ENCODE measurements at regions not wholly inside any gene's neighbourhood (a gene's known extent, or its start where the extent isn't known, plus 50 kb on each side); places are given as distances from the start of the nearest gene placed in this dataset.
A peak's percentile ranks its signal among the peaks of the same experiment; 100 is the strongest.
"Not testable (repeated sequence)": the region's sequence is repeated elsewhere in the genome, so short reads cannot be mapped to it uniquely, and the experiment has no call there.

DNA sequence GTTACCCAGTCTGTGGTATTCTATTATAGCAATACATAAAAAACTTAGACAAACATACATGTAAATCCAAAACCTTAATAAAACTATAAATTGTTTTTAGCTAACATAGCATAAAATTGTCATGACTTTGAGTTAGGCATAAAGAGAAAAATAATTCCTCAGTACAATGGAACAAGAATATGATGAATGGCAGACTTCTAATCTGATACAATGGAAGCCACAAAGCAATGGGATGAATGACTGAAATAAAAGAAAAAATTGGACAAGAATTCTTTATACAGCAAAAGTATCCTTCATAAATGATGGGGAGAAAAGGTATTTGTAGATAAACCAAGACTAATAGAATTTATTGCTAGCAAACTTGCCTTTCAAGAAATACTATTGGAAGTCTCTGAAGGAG lies 524.2 kb downstream of the GABRG2 start:
- DNase-seq (ENCODE audit: insufficient read length, low spot score) (no peak), FAIRE-seq (no peak)
- TF ChIP-seq, protein P1, sequence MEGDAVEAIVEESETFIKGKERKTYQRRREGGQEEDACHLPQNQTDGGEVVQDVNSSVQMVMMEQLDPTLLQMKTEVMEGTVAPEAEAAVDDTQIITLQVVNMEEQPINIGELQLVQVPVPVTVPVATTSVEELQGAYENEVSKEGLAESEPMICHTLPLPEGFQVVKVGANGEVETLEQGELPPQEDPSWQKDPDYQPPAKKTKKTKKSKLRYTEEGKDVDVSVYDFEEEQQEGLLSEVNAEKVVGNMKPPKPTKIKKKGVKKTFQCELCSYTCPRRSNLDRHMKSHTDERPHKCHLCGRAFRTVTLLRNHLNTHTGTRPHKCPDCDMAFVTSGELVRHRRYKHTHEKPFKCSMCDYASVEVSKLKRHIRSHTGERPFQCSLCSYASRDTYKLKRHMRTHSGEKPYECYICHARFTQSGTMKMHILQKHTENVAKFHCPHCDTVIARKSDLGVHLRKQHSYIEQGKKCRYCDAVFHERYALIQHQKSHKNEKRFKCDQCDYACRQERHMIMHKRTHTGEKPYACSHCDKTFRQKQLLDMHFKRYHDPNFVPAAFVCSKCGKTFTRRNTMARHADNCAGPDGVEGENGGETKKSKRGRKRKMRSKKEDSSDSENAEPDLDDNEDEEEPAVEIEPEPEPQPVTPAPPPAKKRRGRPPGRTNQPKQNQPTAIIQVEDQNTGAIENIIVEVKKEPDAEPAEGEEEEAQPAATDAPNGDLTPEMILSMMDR (IDR thresholded peaks at IDR 0.05; ENCODE audit: insufficient read depth, missing control alignments): no peak

DNA sequence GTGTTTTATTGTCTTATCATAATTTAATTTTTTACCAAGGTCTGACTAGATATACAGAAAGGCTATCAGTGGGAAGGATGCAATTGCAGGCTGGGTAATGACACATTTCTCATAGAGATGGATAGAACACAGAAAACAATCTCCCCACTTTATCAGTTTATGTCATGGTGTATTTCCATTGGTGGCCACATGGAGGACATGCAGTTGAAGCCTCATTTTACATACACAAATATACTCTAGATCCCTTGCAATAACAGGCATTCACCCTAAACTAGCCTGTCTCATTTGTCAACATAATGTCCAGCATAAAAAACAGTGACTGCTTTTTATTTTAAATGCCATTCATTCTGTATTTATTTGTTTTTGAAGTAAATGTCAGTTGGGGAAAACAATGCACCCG lies 526.3 kb downstream of the GABRG2 start:
- TF ChIP-seq, protein P1 (IDR thresholded peaks at IDR 0.05; ENCODE audit: insufficient read depth, missing control alignments): peak; percentile 33
- no peak for DNase-seq (ENCODE audit: insufficient read length, low spot score)
- FAIRE-seq: no peak

DNA sequence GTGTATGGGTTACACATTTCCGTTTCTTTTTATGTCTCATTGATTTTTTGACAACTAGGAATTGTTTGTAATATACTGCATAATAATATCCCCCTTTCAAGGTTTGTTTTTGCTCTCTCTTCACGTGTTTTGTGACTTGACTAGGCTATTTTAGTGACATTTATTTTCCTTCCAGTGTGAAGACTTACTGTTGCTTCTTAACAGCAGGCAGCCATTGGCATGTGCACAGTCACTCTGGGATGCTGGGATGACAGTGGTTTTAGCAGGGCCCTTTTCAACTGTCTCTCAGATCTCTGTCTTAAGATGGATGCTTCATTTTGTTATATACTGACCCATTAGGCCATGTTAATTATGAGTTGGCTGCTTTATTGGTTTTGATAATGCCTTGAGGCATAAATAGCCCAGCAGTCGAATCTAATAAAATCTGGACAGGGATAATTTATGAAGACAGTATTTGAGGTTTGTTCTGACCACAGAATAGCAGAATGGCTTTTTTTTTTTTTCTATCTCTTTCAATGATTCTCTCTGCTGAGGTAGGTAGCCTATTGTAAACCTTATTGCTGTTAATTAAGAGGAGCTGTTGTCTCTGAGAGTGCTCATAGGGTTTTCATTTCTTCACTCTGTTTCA lies 536.0 kb downstream of the GABRG2 start:
- DNase-seq (ENCODE audit: insufficient read length, low spot score): no peak
- TF ChIP-seq, protein P1 (IDR thresholded peaks at IDR 0.05; ENCODE audit: insufficient read depth, missing control alignments): no peak
- no peak for FAIRE-seq

DNA sequence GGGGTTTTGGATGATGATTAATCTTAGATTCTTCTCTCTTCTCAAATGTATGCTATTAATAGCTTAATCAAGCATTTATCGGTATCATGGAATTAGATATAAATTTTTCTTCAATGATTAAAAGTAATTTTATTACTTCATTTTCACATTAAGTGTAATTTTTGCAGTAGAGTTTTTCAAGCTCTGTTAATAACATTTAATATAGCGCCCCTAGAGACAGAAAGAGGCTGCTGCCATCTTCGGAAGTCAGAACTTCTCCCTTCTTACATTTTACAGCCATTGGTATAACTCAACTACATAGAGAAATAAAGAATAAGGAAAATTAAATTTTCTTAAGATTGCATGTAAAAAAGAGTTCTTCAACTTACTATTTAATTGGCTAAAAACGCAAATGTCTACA lies 540.3 kb downstream of the GABRG2 start:
- FAIRE-seq: no peak

DNA sequence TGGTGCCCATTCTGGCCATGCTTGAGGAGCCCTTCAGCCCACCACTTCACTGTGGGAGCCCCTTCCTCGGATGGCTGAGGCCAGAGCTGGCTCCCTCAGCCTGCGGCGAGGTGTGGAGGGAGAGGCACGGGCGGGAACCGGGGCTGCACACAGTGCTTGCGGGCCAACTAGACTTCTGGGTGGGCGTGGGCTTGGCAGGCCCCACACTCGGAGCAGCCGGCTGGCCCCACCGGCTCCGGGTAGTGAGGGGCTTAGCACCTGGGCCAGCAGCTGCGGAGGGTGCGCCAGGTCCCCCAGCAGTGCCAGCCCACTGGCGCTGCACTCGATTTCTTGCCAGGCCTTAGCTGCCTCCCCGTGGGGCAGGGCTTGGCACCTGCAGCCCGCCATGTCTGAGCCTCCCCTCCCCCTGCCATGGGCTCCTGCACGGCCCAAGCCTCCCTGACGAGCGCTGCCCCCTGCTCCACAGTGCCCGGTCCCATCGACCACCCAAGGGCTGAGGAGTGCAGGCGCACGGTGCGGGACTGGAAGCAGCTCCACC lies 554.2 kb downstream of the GABRG2 start:
- not testable (repeated sequence) for DNase-seq (ENCODE audit: insufficient read length, low spot score); FAIRE-seq

More for the DNA sequence above, 540.3 kb downstream of the GABRG2 start:
- no peak for DNase-seq (ENCODE audit: insufficient read length, low spot score)
- TF ChIP-seq, protein P1 (IDR thresholded peaks at IDR 0.05; ENCODE audit: insufficient read depth, missing control alignments): no peak

DNA sequence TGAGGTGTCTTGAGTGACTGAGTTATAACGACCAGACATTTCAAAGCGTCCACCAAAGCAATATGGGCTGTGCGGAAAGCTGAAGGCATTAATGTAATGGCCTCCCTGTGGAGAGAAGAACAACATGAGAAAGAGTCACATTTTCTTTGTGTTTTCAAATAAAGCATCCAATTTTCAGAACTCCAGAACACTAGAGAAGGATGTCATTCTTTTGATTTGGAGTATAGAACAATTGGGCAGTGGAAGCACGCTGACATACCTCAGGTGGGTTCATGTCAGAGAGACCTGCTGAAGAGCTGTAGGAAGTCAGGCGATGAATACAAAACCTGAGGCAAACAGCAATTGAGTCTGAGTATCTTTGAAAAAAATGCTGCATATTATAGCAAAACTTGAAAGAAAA lies 556.5 kb downstream of the GABRG2 start:
- FAIRE-seq: no peak

DNA sequence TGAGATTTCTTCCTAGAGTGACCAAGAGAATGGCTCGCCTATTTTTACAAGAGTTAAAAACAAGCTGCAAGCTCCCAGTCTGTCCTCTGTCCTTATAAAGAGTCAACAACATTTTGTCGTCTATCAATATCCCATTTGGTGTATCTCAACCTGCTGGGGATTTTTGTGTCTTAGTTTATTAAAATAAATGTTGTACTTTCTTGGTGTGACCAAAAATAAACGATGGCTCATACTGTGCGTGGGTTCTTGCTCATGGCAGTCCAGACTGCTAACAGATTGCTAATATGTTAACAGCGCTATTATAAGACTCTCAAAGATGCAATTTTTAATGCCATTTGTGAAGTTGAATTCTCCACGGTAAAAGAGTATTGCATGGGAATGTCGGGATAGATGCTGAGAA lies 569.9 kb downstream of the GABRG2 start:
- DNase-seq (ENCODE audit: insufficient read length, low spot score) (no peak), FAIRE-seq (no peak)
- TF ChIP-seq, protein P1 (IDR thresholded peaks at IDR 0.05; ENCODE audit: insufficient read depth, missing control alignments): no peak

More for the DNA sequence above, 556.5 kb downstream of the GABRG2 start:
- TF ChIP-seq, protein P1 (IDR thresholded peaks at IDR 0.05; ENCODE audit: insufficient read depth, missing control alignments): no peak
- DNase-seq (ENCODE audit: insufficient read length, low spot score): no peak
